ENCODE measurements at regions not wholly inside any gene's neighbourhood (a gene's known extent, or its start where the extent isn't known, plus 50 kb on each side); places are given as distances from the start of the nearest gene placed in this dataset.

- intact Hi-C loops (cut with micrococcal nuclease): no loop called here
- Histone ChIP-seq H3K9me1 (replicated peaks; ENCODE audit: control insufficient read depth, extremely low read depth, insufficient read depth, low read length) (no peaks in the 10 kb centered on the region), H4K20me1 (replicated peaks; ENCODE audit: control insufficient read depth, extremely low read depth, insufficient read depth, low read length) (no peaks in the 10 kb centered on the region), H3K9me3 (replicated peaks; ENCODE audit: control insufficient read depth, insufficient read depth, low read length) (no peaks in the 10 kb centered on the region), H2AFZ (ENCODE audit: low read depth, low read length) (no peak overlapping the region), H3K79me2 (ENCODE audit: control insufficient read depth, insufficient read depth, low read length) (no peaks in the 10 kb centered on the region), H3K27me3 (ENCODE audit: control insufficient read depth in 2 of 2, insufficient read depth in 2 of 2, low read length in 2 of 2) (no peaks in the 10 kb centered on the region), H3K27ac (ENCODE audit: insufficient read depth, low read depth, low read length) (no peak overlapping the region), H3K36me3 (ENCODE audit: control insufficient read depth in 2 of 2, extremely low read depth in 1 of 2, insufficient read depth in 2 of 2, low read length in 2 of 2) (no peaks in the 10 kb centered on the region), H3K9ac (replicated peaks; ENCODE audit: extremely low read depth, insufficient read depth, low read length) (no peak overlapping the region), H3K4me2 (ENCODE audit: insufficient read depth, low read length) (no peak overlapping the region), H3K4me3 (replicated peaks in 1 of 3; ENCODE audit: insufficient read depth in 1 of 3, low read depth in 1 of 3, low read length in 3 of 3) (no peak overlapping the region), H3K4me1 (ENCODE audit: control insufficient read depth, extremely low read depth, insufficient read depth, low read length) (no peaks in the 10 kb centered on the region)
- DNase-seq (ENCODE audit: low read depth, low spot score): no peak
- ChIA-PET CTCF (no interaction called here), POLR2A (no interaction called here)
- dilution Hi-C loops (cut with MboI; ENCODE audit: extremely low pct_ligation_motif_present, low sequenced_read_pairs): no loop called here
- BruUV-seq (replicated peaks): no TSS peak
- FAIRE-seq: no peak
- TF ChIP-seq EZH2 (IDR thresholded peaks at IDR 0.05; ENCODE audit: borderline replicate concordance, low read depth, low read length, severe bottlenecking): no peak
- TF ChIP-seq GATA2 (IDR thresholded peaks at IDR 0.05; ENCODE audit: insufficient read depth, insufficient read length, low read depth, low read length): no peak
Measured at GRCh38 chr12:127115468-127116035, 1151.4 kb upstream of the TMEM132C start.

- POLR2A ChIA-PET: no interaction called here
- no peak overlapping the region for H3K4me2 ChIP-seq (ENCODE audit: insufficient read depth, low read length)
- peaks cover 2% of the 10 kb centered on the region for H3K9me3 ChIP-seq (replicated peaks; ENCODE audit: control insufficient read depth, insufficient read depth, low read length)
- no peak overlapping the region for H2AFZ ChIP-seq (ENCODE audit: low read depth, low read length)
- dilution Hi-C loops (cut with MboI; ENCODE audit: extremely low pct_ligation_motif_present, low sequenced_read_pairs) (no loop called here), intact Hi-C loops (cut with micrococcal nuclease) (no loop called here)
- CTCF ChIA-PET: no interaction called here
- H3K36me3 ChIP-seq (ENCODE audit: control insufficient read depth in 2 of 2, extremely low read depth in 1 of 2, insufficient read depth in 2 of 2, low read length in 2 of 2): no peaks in the 10 kb centered on the region
- no peak for FAIRE-seq
- no peaks in the 10 kb centered on the region for H3K79me2 ChIP-seq (ENCODE audit: control insufficient read depth, insufficient read depth, low read length)
- no peak overlapping the region for H3K9ac ChIP-seq (replicated peaks; ENCODE audit: extremely low read depth, insufficient read depth, low read length)
- H3K27ac ChIP-seq (ENCODE audit: insufficient read depth, low read depth, low read length): no peak overlapping the region
- no peaks in the 10 kb centered on the region for H3K9me1 ChIP-seq (replicated peaks; ENCODE audit: control insufficient read depth, extremely low read depth, insufficient read depth, low read length)
- H4K20me1 ChIP-seq (replicated peaks; ENCODE audit: control insufficient read depth, extremely low read depth, insufficient read depth, low read length): no peaks in the 10 kb centered on the region
- DNase-seq (ENCODE audit: low read depth, low spot score): no peak
- TF ChIP-seq POLR2AphosphoS5 (IDR thresholded peaks at IDR 0.05; ENCODE audit: insufficient read depth, low read depth, low read length) (no peak), POLR2A (IDR thresholded peaks at IDR 0.05; ENCODE audit: low read depth, low read length) (no peak), FOS (IDR thresholded peaks at IDR 0.05; ENCODE audit: borderline replicate concordance, insufficient read depth, low read length) (no peak), CTCF (IDR thresholded peaks at IDR 0.05; ENCODE audit: extremely low read depth in 1 of 2, insufficient read depth in 1 of 2, low read depth in 1 of 2, low read length in 2 of 2) (no peak), GATA2 (IDR thresholded peaks at IDR 0.05; ENCODE audit: insufficient read depth, insufficient read length, low read depth, low read length) (no peak), EZH2 (IDR thresholded peaks at IDR 0.05; ENCODE audit: borderline replicate concordance, low read depth, low read length, severe bottlenecking) (no peak), MYC (IDR thresholded peaks at IDR 0.05; ENCODE audit: low read depth, low read length) (no peak), MAX (IDR thresholded peaks at IDR 0.05; ENCODE audit: insufficient read depth, insufficient read length) (no peak), JUN (IDR thresholded peaks at IDR 0.05; ENCODE audit: borderline replicate concordance, insufficient read depth, insufficient read length, low read depth) (no peak)
- no peak overlapping the region for H3K4me3 ChIP-seq (replicated peaks in 1 of 3; ENCODE audit: insufficient read depth in 1 of 3, low read depth in 1 of 3, low read length in 3 of 3)
- no peaks in the 10 kb centered on the region for H3K27me3 ChIP-seq (ENCODE audit: control insufficient read depth in 2 of 2, insufficient read depth in 2 of 2, low read length in 2 of 2)
- no peaks in the 10 kb centered on the region for H3K4me1 ChIP-seq (ENCODE audit: control insufficient read depth, extremely low read depth, insufficient read depth, low read length)
- no TSS peak for BruUV-seq (replicated peaks)
Measured at GRCh38 chr12:127118251-127118650, 1148.7 kb upstream of the TMEM132C start.

Data from endothelial cell of umbilical vein (primary cell).